Panc1 (cell line): ENCODE measurements at regions not wholly inside any gene's neighbourhood (a gene's known extent, or its start where the extent isn't known, plus 50 kb on each side); places are given as distances from the start of the nearest gene placed in this dataset.

Experiments used
- ATAC-seq: fragments of 200-7000 bp; cut with Tn5 transposase; 2 replicates; pipeline ENCODE4 v1.9.1; 2020; ENCODE audit warnings: mild to moderate bottlenecking, moderate library complexity
- BruUV-seq: library from RNA; stranded (reverse); fragments of 400-500 nt; replicated peaks from 2 replicates; lab custom pipeline; 2021; lab: Mats Ljungman, UMichigan
- CTCF ChIA-PET: fragments of 300-600 bp; sonication (Branson Sonifier 250); formaldehyde crosslinking; loops from one replicate; lab custom pipeline; 2022; ENCODE audit warnings: antibody characterized with exemption; lab: Charles Lee
- POLR2A ChIA-PET: fragments of 300-600 bp; sonication (Branson Sonifier 250); formaldehyde crosslinking; loops from one replicate; lab custom pipeline; 2022; ENCODE audit warnings: antibody characterized with exemption; lab: Charles Lee
- DNase-seq: peaks from one replicate; pipeline ENCODE4 v3.0.0-alpha.2; 2010; ENCODE audit warnings: low read depth, low spot score
- H3K27ac ChIP-seq: 2 replicates; pipeline ENCODE4 v1.5.1; 2011; ENCODE audit warnings: mild to moderate bottlenecking, low read length, inconsistent platforms
- H3K27me3 ChIP-seq: fragments of 200-500 bp; sonication (Bioruptor generic); 2 replicates; pipeline ENCODE4 v1.6.0; 2014; ENCODE audit warnings: low read length, inconsistent platforms; ENCODE audit not compliant: control insufficient read depth, insufficient read depth
- H3K36me3 ChIP-seq: fragments of 200-500 bp; sonication (Bioruptor generic); 2 replicates; pipeline ENCODE4 v1.5.1; 2014; ENCODE audit warnings: inconsistent platforms, mild to moderate bottlenecking, low read length, moderate library complexity; ENCODE audit not compliant: control insufficient read depth, insufficient read depth
- H3K4me1 ChIP-seq: 2 replicates; pipeline ENCODE4 v1.5.1; 2011; ENCODE audit warnings: inconsistent platforms, mild to moderate bottlenecking, low read length, moderate library complexity; ENCODE audit not compliant: control insufficient read depth, insufficient read depth
- H3K4me3 ChIP-seq, 2 experiments: 2 replicates each; pipeline ENCODE4 v1.5.1; 2011 to 2012; ENCODE audit warnings: low read depth in 2 of 2, low read length in 2 of 2, mild to moderate bottlenecking in 2 of 2, inconsistent platforms in 1 of 2, moderate library complexity in 1 of 2
- H3K9me3 ChIP-seq: fragments of 200-500 bp; sonication (Bioruptor generic); 2 replicates; pipeline ENCODE4 v1.5.1; 2014; ENCODE audit warnings: low read depth, mild to moderate bottlenecking, inconsistent platforms, low read length, moderate library complexity; ENCODE audit not compliant: control insufficient read depth, insufficient read depth
- CTCF ChIP-seq: fragments of 450-650 bp; IDR thresholded peaks from 2 replicates; pipeline ENCODE4 v1.5.1; 2017; ENCODE audit warnings: mild to moderate bottlenecking
- POLR2AphosphoS5 ChIP-seq: IDR thresholded peaks from 2 replicates; pipeline ENCODE4 v1.6.1; 2012; ENCODE audit warnings: mild to moderate bottlenecking, low read depth, low read length, moderate library complexity
- REST ChIP-seq, 2 experiments: IDR thresholded peaks; 2 replicates each; pipeline ENCODE4 v1.6.1; 2011 to 2012; ENCODE audit warnings: low read depth in 2 of 2, control low read depth in 1 of 2, low read length in 1 of 2, mild to moderate bottlenecking in 1 of 2, moderate library complexity in 1 of 2; ENCODE audit not compliant: insufficient read depth in 1 of 2
- SIN3A ChIP-seq: IDR thresholded peaks from 2 replicates; pipeline ENCODE4 v1.6.1; 2012; ENCODE audit warnings: low read depth, mild to moderate bottlenecking, low read length, moderate library complexity, borderline replicate concordance; ENCODE audit not compliant: insufficient read depth
- TCF7L2 ChIP-seq: IDR thresholded peaks from 2 replicates; pipeline ENCODE4 v1.6.1; 2011; ENCODE audit warnings: mild to moderate bottlenecking, low read depth, low read length, inconsistent platforms
- in situ Hi-C: cut with HindIII; loops from 2 replicates; pipeline ENCODE4 v1.10.0; 2016; ENCODE audit warnings: low sequenced_read_pairs, low pct_unique_long_range_greater_than_20kb
- intact Hi-C: fragments of 100-400 bp; cut with micrococcal nuclease; formaldehyde crosslinking; loops from one replicate; pipeline ENCODE4 v1.10.0; 2022; ENCODE audit not compliant: unreplicated experiment

- H3K9me3 ChIP-seq, result no peaks in the 10 kb centered on the region
- no peak overlapping the region for H3K4me3 ChIP-seq
- no peak overlapping the region for H3K27ac ChIP-seq
- CTCF ChIA-PET, result interaction anchor here (0.7 kb wide), 1 partner anchor 235 kb away, joined by 3 read pairs; no protein-coding TSS in a partner anchor
- no peaks in the 10 kb centered on the region for H3K4me1 ChIP-seq
- no peak for DNase-seq
- no peak for ATAC-seq
- BruUV-seq, result no TSS peak
- H3K27me3 ChIP-seq, result no peaks in the 10 kb centered on the region
- intact Hi-C loops, result no loop called here
- H3K36me3 ChIP-seq, result no peaks in the 10 kb centered on the region
- POLR2A ChIA-PET, result interaction anchor here (0.6 kb wide), 1 partner anchor 410 kb away, joined by 3 read pairs; no protein-coding TSS in a partner anchor
- TF ChIP-seq REST (IDR thresholded peaks at IDR 0.05; ENCODE audit: insufficient read depth in 1 of 2, low read depth in 2 of 2, low read length in 1 of 2) (no peak), TCF7L2 (no peak), POLR2AphosphoS5 (no peak), SIN3A (no peak)
- in situ Hi-C loops, result no loop called here
These were observed 1191.2 kb downstream of the NSUN3 start for GRCh38 chr3:95254061-95254460.

GRCh38 chr3:95254758-95255157, 1191.9 kb downstream of the NSUN3 start:
- Histone ChIP-seq H3K9me3 (no peaks in the 10 kb centered on the region), H3K4me3 (no peak overlapping the region), H3K36me3 (no peaks in the 10 kb centered on the region), H3K4me1 (no peaks in the 10 kb centered on the region), H3K27me3 (no peaks in the 10 kb centered on the region), H3K27ac (no peak overlapping the region)
- ChIA-PET POLR2A (interaction anchor here (0.6 kb wide), 1 partner anchor 411 kb away, joined by 3 read pairs; no protein-coding TSS in a partner anchor), CTCF (no interaction called here)
- no TSS peak for BruUV-seq
- TF ChIP-seq TCF7L2 (no peak), SIN3A (no peak), REST (IDR thresholded peaks at IDR 0.05; ENCODE audit: insufficient read depth in 1 of 2, low read depth in 2 of 2, low read length in 1 of 2) (no peak), POLR2AphosphoS5 (no peak), CTCF (no peak)
- no peak for DNase-seq
- ATAC-seq, result no peak
- in situ Hi-C loops (no loop called here), intact Hi-C loops (no loop called here)
